ENCODE measurements at regions not wholly inside any gene's neighbourhood (a gene's known extent, or its start where the extent isn't known, plus 50 kb on each side); places are given as distances from the start of the nearest gene placed in this dataset.

DNA sequence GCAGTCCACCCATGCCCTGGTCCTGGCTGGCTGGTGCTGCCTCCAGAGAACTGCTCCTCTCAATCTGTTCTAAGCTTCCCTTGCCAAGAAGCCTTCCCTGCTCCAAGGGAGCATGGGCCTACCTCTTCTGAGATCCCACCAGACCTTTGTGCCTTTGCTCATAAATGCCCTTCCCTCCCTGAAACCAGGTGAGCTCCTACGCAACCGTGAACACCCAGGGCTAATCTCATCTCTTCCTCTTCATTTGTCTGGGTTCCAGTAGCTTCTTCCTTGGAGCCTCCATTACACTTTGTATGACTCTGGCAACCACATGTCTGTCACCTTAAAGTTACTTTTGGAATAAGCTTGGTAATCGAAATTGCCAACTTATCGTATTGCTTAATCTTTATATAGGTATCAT is 270.6 kb downstream of the PBX3 start:
- FAIRE-seq (no peak), DNase-seq (ENCODE audit: extremely low spot score, insufficient read length, low read depth) (no peak)

DNA sequence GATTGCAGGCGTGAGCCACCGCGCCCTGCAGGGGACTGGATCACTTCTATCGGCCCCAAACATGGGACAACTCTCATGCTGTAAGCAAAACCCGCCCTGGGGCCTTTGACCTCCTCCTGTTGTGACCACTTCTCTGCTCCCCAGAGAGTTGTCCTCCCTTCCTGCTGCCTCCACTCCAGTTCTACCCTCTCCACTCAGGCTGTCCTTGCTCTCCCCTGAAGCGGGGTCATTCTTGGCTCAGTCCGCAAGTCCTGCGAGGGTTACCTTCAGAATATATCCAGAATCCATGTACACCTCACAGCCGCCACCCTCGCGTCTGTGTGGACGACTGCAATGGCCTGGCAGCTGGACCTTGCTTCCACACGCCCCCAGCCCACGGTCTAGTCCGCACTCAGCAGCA is 273.7 kb downstream of the PBX3 start:
- no peak for DNase-seq (ENCODE audit: extremely low spot score, insufficient read length, low read depth)
- FAIRE-seq, result no peak

DNA sequence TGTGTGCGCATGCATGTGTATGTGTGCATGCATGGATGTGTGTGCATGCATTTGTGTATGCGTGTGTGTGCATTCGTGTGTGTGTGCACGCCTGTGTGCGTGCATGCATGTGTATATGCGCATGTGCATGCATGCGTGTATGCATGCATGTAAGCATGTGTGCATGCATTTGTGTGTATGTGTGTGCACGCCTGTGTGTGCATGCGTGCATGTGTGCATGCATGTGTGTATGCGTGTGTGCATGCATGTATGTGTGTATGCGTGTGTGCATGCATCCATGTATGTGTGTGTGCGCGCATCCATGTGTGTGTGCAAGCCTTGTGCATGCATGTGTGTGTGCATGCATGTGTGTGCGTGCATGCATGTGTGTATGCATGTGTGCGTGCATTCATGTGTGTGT is 276.8 kb downstream of the PBX3 start:
- DNase-seq (ENCODE audit: extremely low spot score, insufficient read length, low read depth) (no peak), FAIRE-seq (no peak)

DNA sequence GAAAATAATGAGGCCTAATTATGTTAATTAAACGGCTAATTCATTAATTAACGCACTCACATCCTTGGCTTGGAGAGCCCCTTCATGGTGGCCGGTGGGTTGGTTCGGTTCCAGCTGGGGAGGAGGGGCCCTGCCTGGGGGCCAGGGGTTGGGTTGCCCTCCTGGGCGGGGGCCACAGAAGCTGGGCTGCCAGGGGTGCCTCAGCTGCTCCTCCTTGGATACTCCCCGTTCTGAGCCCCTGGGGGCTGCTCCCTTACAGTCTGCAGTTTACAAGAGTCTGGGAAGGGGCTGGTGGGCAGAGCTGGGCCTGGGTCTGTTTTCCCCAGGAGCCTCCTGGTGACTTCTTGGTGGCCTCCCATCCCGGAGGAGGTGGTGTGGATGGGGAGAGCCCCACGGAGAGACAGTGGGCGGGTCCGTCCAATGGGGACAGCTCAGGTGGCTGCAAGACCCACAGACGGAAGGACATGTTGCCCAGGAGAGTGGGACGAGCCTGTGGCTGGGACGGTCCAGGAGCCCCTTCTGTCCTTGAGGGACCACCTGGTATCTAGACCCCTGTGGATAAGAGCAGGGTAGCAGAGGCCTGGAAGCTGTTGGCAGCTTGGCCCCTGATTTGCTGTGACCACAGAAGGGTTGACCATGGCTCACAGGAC is 277.5 kb downstream of the PBX3 start:
- DNase-seq (ENCODE audit: extremely low spot score, insufficient read length, low read depth), result no peak
- no peak for FAIRE-seq

DNA sequence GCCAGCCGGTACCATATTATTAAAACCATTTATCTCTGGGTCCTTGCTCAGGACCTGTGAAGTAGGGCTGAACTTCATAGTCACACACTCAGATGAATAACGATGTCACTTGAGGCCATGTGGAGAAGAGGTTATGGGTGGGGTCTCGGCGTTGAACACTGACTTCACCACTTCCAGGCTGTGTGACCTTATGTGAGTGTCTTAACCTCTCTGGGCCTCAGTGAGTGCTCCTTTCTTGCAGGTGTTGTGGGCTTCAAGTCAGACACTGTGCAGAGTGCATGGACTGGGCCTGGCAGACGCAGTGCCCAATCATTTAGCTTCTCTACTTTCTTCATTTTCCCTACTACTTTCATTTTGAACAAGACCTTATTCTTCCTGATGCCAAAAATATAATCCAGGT is 278.8 kb downstream of the PBX3 start:
- no peak for DNase-seq (ENCODE audit: extremely low spot score, insufficient read length, low read depth)
- FAIRE-seq, result no peak

DNA sequence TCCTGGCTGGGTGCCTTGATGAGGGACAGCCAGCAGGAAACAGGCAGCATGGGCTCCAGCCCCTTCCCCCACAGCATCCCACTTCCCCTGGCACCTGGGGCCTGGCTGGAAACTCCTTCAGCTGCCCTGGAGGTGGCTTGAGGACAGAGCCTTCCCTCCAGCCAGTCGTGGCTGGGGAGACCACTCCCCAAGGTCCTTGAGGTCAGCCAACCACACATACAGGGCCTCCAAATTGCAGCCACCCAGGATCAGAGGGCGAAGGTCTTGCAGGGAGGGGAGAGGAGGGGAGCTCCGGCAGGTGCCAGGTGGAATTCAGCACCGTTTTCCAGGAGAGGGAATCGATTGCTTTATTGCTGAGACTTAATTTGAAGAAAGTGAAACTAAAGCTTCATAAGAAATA is 280.4 kb downstream of the PBX3 start:
- FAIRE-seq (no peak), DNase-seq (ENCODE audit: extremely low spot score, insufficient read length, low read depth) (no peak)

DNA sequence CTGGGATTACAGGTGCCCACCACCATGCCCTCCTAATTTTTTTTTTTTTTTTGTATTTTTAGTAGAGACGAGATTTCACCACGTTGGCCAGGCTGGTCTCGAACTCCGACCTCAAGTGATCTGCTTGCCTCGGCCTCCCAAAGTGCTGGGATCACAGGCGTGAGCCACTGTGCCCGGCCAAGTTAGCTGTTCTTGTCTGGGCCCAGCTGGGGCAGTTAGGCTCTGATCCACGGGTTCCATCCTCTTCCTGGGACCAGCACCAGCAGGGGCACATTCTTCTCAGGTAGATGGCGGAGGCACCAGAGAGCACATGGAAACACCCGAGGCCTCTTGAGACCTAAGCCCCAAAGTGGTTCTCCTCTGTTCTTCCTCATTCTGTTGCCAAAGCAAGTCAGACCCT is 281.6 kb downstream of the PBX3 start:
- no peak for DNase-seq (ENCODE audit: extremely low spot score, insufficient read length, low read depth)
- no peak for FAIRE-seq

DNA sequence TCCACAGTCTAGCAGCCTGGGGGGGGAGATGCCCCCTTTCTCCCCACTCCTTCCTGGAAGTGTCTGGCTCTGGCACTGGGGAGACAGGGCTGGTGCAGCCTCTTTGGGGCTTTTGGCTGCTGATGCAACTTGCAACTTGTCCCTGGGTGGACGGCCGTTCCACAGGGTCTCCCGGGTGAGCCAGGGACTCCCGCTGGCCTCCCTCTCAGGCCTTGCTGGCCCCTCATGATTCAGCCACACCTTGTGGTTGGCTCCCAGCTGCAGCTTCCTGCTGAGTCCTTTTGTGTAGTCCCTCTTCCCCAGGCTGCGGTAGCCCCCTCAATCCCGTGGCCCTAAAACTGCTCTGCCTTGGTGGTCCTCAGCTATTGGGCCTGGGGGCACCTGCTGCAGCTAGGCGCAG is 283.5 kb downstream of the PBX3 start:
- no peak for FAIRE-seq
- DNase-seq (ENCODE audit: extremely low spot score, insufficient read length, low read depth), result no peak

DNA sequence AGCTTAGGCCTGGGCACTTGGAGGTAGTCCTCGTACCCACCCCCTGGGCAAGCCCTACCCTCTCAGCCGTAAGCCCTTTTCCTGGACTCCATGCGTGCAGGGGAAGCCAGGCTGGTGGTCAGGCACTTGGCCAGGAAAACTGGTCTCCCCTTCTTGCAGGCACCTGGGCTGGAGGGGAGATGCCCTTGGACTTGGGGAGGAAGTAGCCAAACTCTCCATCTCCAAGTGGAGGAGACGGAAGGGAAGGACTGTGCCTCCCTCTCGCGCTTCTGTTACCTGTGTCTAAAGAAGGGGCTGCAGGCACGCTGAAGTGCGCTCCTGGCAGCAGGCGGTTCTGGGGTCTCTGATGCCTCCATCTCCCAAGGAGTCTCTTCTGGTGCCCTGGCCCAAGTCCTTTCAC is 283.9 kb downstream of the PBX3 start:
- no peak for DNase-seq (ENCODE audit: extremely low spot score, insufficient read length, low read depth)
- FAIRE-seq, result no peak

DNA sequence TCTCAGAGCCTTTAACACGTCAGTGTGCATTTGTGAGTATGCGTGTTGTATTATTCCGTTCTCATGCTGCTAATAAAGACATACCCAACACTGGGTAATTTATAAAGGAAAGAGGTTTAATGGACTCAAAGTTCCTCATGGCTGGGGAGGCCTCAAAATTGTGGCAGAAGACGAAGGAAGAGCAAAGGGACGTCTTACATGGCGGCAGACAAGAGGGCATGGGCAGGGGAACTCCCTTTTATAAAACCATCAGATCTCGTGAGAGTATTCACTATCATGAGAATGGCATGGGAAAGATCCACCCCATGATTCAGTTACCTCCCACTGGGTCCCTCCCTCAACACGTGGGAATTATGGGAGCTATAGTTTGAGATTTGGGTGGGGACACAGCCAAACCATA is 285.0 kb downstream of the PBX3 start:
- DNase-seq (ENCODE audit: extremely low spot score, insufficient read length, low read depth) (no peak), FAIRE-seq (no peak)

DNA sequence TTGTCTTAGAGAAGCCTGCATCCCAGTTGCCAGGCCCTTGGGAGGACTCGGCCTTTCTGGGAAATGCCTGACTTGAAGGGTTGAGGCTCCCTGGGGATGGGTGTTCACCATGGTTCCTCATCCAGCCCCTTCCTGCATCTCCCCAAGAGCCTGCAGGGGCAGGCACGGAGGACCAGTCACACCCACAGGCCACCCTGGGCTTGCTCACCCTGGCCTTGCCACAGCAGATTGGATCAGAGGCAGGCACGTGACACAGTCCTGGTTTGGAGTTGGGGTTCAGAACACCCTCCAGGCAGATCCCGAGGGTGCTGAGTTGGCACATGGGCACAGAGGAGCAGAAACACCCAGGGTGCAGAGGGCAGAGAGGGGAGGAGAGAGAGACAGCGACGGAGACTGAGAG is 286.1 kb downstream of the PBX3 start:
- no peak for DNase-seq (ENCODE audit: extremely low spot score, insufficient read length, low read depth)
- FAIRE-seq, result no peak

DNA sequence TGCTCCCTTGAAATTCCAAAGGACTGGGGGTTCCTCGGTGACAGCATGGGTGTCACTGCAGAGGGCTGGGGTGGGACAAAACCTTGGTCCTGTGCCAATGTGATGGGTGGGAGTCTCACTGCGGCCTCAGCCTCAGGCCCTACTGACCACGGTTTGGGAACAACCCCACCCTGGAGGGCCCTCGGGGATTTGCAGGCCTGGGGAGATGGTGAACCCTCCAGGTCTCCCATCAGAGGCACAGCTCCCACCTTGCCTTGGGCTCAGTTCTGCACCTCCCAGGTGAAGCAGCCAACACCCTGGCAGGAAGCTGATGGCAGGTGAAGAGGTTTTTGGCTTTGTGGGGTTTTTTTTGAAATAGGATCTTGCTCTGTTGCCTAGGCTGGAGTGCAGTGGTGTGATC is 286.8 kb downstream of the PBX3 start:
- FAIRE-seq (no peak), DNase-seq (ENCODE audit: extremely low spot score, insufficient read length, low read depth) (no peak)

DNA sequence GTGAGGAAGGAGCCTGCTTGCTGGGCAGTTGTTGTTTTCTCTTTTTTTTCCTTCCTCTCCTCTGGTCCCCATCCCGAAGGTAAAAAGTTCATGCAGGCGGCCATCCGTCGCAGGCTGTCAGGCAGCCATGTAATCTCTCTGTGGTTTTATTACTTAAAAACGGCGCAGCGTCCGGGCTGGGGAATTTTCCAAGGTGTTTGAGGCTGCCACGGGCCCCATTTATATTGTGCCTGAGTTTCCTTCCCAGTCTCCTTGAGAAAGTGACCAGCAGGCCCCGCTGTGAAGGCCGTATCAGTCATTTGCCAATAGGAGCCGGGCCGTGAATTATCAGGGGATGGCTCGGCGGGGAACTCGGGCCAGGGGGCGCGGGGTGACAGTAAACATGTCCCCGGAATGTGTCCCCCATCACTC is 289.7 kb downstream of the PBX3 start:
- DNase-seq (ENCODE audit: extremely low spot score, insufficient read length, low read depth) (no peak), FAIRE-seq (no peak)

DNA sequence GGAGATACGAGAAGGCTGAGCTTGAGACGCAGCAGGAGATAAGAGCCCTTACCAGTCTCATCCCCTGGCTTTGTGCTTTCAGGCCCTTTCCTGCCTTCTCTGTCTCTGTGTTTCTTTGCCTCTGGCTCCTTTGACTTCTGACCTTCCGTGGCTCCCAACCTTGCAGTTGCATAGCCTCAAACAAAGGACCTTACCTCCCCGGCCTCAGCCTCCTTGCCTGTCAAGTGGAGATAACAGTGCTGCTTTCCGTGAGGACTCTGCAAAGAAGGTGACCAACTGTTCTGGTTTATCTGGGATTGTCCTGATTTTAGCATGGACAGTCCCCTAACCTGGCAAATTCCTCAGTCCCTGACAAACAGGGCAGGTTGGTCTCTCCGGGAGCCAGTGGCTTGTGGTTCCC is 287.8 kb upstream of the MVB12B start:
- DNase-seq (ENCODE audit: extremely low spot score, insufficient read length, low read depth), result no peak
- FAIRE-seq, result no peak

DNA sequence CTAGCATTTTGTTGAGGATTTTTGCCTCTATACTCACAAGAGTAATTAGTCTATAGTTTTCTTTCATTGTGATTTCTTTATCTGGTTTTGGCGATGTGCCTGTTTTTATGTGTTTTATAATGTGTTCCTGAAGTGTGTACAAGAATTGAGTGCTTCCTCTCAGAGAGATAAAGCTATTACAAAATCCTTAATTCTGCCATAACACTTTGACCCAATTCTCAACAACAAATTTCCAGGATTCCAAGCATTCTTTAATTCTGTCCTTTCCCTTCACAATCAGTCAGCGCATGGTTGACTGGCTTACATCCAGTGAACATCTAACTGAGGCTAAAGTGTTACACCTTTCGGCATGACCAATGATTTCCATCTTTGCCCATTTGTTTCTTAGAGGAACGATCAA is 282.9 kb upstream of the MVB12B start:
- FAIRE-seq (no peak), DNase-seq (ENCODE audit: extremely low spot score, insufficient read length, low read depth) (no peak)

DNA sequence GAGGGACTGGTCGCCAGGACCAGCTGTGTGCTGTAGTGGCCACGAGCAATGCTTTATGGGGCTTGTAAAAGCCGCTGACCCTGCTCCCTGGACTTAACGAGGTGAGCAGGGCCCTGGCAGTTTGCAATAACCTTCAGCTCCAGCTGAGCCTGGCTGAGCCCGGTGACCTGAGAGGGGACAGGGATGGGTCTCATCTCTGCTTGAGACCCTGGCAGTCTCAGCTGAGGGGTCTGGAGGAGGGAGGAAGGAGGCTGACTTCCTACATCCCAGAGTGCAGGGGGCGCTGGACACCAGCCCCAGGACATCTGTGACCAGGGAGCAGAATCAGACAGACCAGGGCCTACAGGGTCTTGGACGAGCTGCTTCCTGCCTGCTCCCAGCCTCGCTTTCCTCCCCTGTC is 277.5 kb upstream of the MVB12B start:
- FAIRE-seq, result no peak

DNA sequence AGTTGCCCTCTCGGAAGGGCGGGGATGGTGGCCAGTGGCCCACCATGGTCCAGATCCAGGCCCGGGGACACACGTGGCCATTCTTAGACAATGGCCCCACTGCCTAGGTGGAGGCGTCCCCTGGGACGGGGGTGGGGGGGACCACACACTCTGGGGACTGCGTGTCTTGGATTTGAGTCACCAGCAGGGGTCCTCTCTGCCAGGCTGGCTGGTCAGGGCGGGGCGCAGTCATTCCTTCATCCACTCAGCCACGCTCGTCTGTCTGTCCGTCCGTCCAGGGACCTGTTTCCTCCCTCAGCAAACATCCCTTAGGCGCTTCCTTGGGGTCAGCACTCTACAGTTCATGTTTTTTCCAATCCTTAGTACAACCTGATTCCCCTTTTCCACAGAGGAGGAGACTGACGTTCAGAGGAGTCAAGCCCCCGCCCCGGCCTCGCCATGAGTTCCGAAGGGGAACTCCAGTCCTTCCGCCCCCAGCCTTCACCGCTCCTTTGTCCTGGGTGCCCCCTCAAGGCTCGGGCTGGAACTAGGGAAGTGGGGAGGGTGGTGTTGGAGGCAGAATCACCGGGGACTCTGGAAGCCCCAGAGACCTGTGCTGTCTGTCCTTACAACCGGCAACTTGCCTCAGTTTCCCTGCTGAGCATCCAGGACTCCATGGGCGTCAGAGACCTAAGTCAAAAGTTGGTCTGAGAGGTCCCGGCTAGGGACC is 276.6 kb upstream of the MVB12B start:
- no peak for DNase-seq (ENCODE audit: extremely low spot score, insufficient read length, low read depth)
- no peak for FAIRE-seq

More for the DNA sequence above, 277.5 kb upstream of the MVB12B start:
- no peak for DNase-seq (ENCODE audit: extremely low spot score, insufficient read length, low read depth)

DNA sequence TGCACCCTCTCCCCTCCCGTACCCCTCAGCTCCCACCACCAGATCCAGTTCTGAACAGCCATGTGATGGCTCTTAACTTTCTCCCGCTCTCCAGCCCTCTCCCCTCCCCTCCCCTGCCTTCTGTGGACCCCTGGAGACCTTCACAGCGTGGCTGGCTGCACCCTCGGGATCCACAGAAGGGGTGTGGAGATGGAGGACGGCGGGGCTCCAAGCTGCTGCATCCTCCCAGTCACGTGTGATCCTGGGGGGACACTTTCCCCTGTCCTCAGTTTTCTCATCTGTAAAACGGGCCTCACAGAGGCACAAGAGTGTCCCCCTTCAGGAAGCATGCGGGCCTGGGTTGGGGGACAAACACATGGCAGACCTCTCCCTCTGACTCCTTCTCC is 276.0 kb upstream of the MVB12B start:
- FAIRE-seq, result no peak

DNA sequence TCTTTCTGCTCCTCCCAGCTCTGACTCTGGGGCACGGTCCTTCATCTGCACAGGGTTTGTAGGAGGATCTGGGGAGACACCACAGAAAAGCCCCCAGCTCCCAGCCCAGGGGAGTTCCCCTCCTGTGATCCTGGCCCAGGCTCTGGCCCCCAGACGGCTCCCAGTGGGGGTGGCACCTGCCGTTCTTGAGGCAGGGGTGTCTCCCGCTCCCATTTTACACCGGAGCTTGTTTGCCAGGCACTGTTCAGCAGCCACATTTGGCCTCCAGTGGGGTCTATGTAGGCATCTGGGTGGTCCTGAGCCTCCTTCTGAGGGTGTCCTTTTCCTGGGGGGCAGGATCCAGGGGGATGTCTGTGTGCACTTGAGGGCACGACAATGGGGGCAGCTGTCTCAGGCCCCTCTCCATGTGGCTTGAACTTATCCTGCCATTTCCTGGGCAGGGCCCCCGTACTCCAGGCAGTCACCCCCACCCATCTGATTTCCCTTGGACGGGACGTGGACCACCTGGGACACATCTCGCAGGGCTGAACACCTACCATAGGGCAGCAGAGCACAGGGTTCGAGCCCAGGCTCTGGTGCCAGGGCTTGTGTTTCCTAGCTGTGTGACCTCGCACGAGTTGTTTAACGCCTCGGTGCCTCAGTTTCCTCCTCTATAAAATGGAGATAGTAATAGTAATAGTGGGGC is 275.0 kb upstream of the MVB12B start:
- DNase-seq (ENCODE audit: extremely low spot score, insufficient read length, low read depth) (no peak), FAIRE-seq (no peak)

More for the DNA sequence above, 276.0 kb upstream of the MVB12B start:
- no peak for DNase-seq (ENCODE audit: extremely low spot score, insufficient read length, low read depth)

DNA sequence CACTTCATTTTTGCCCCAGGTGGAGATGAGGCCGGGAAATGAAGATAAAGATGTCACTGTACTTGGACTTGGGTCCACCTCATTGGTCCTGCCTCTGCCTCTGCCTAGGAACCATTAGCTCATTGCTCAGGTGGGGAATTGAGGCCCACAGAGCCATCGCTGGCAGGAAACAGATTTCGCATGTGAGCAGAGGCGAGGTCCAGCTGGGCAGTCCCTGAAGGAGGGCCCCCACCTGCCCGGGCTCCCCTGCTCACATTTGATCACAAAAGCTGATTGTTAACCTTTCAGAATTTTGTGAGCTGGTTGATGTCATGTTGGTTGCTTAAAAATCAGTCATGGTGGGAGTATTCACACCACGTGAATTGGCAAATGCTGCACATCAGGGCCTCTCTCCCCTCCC is 273.8 kb upstream of the MVB12B start:
- no peak for FAIRE-seq
- no peak for DNase-seq (ENCODE audit: extremely low spot score, insufficient read length, low read depth)

DNA sequence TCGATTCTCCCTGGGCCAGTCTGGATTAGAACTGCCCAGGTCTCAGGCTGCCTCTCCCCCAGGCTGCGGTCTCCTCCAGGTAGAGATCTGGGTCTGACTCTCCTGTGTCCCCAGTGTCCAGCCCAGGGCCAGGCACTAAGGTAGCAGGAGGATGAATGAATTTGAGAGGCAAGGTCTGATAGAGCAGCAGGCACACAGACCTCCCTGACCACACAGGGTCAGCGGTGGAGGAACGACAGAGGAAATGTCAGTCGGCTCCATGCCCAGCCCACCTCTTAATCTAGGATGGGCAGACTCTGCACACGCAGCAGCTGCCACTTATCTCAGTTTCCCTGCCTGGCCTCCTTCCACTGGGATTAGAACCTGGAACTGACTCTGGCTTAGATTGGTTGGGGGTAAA is 272.7 kb upstream of the MVB12B start:
- no peak for FAIRE-seq

More for the DNA sequence above, 272.7 kb upstream of the MVB12B start:
- no peak for DNase-seq (ENCODE audit: extremely low spot score, insufficient read length, low read depth)
